Transverse colon (tissue), 4 donors: ENCODE measurements at regions not wholly inside any gene's neighbourhood (a gene's known extent, or its start where the extent isn't known, plus 50 kb on each side); places are given as distances from the start of the nearest gene placed in this dataset.

Source experiments
- POLR2A ChIP-seq: fragments of 450-650 bp; IDR thresholded peaks from one replicate; pipeline ENCODE4 v1.6.1; 2016; ENCODE audit warnings: antibody characterized with exemption, mild to moderate bottlenecking, moderate library complexity
- POLR2AphosphoS5 ChIP-seq, 3 donors: sonication (generic); formaldehyde crosslinking; IDR thresholded peaks; one replicate each; pipeline ENCODE4 v1.6.1; 2016; ENCODE audit warnings: antibody characterized with exemption in 3 of 3
- TF ChIP-seq, protein P1 (sequence below), 5 experiments: fragments of 200-600 bp in 3 of 5; fragments of 450-650 bp in 2 of 5; sonication (generic) in 3 of 5; IDR thresholded peaks; 1 replicate in 2 of 5; 2 replicates in 3 of 5; pipeline ENCODE4 v1.5.1; 2016 to 2017; ENCODE audit warnings: antibody characterized with exemption in 5 of 5, inconsistent platforms in 3 of 5, mild to moderate bottlenecking in 2 of 5, moderate library complexity in 1 of 5

DNA sequence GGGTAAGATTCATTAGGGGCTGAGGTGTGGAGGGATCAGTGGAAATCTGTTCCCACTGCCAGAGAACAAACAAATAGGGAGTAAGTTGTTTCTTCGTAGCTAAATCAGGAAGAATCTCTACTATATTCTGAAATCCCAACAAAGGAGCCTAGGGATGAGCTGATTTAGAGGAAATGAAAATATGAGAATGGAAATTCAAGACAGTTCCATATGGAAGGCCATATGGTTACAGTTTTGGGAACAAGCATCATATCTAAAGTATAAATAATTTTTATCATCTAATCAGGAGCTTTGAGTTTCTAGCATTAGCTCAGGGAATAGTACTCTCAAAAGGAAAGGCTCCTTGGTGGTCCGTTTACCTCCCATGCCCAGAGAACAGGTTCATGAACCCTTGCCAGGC, 218.2 kb downstream of the AASDH start:
- TF ChIP-seq, protein P1, sequence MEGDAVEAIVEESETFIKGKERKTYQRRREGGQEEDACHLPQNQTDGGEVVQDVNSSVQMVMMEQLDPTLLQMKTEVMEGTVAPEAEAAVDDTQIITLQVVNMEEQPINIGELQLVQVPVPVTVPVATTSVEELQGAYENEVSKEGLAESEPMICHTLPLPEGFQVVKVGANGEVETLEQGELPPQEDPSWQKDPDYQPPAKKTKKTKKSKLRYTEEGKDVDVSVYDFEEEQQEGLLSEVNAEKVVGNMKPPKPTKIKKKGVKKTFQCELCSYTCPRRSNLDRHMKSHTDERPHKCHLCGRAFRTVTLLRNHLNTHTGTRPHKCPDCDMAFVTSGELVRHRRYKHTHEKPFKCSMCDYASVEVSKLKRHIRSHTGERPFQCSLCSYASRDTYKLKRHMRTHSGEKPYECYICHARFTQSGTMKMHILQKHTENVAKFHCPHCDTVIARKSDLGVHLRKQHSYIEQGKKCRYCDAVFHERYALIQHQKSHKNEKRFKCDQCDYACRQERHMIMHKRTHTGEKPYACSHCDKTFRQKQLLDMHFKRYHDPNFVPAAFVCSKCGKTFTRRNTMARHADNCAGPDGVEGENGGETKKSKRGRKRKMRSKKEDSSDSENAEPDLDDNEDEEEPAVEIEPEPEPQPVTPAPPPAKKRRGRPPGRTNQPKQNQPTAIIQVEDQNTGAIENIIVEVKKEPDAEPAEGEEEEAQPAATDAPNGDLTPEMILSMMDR (IDR thresholded peaks at IDR 0.05): no peak
- TF ChIP-seq POLR2A: no peak
- TF ChIP-seq POLR2AphosphoS5 (IDR thresholded peaks at IDR 0.05): no peak
